ENCODE measurements at regions not wholly inside any gene's neighbourhood (a gene's known extent, or its start where the extent isn't known, plus 50 kb on each side); places are given as distances from the start of the nearest gene placed in this dataset.

- no TSS peak for BruUV-seq (replicated peaks)
- CTCF ChIA-PET = no interaction called here
- Mint-ChIP-seq H3K9me3 (ENCODE audit: unreplicated experiment) (no peaks in the 10 kb centered on the region), H3K27me3 (ENCODE audit: insufficient read depth, unreplicated experiment) (no peaks in the 10 kb centered on the region), H3K4me1 (ENCODE audit: low read depth, unreplicated experiment) (peaks cover 15% of the 10 kb centered on the region), H3K4me3 (ENCODE audit: unreplicated experiment) (no peak overlapping the region), H3K27ac (ENCODE audit: unreplicated experiment) (no peak overlapping the region), H3K36me3 (ENCODE audit: insufficient read depth, unreplicated experiment) (no peaks in the 10 kb centered on the region)
- H3K9me3 ChIP-seq = no peaks in the 10 kb centered on the region
- no peak for DNase-seq
- TF ChIP-seq CTCF (IDR thresholded peaks at IDR 0.05; ENCODE audit: insufficient read depth in 1 of 2, low read depth in 1 of 2, low read length in 1 of 2, severe bottlenecking in 1 of 2, unreplicated experiment in 1 of 2) = no peak
- no peaks in the 10 kb centered on the region for H3K27me3 ChIP-seq (replicated peaks; ENCODE audit: control insufficient read depth, insufficient read depth, low read length)
- intact Hi-C loops (cut with micrococcal nuclease; ENCODE audit: unreplicated experiment) = no loop called here
- H3K4me3 ChIP-seq (ENCODE audit: low read depth, low read length) = no peak overlapping the region
- no peaks in the 10 kb centered on the region for H3K36me3 ChIP-seq (ENCODE audit: control insufficient read depth, insufficient read depth, low read length)
- H3K4me1 ChIP-seq = no peaks in the 10 kb centered on the region
- POLR2A ChIA-PET = no interaction called here
These were observed 77.2 kb downstream of the LINC00237 start for GRCh38 chr20:21028921-21029320.

GRCh38 chr20:21028436-21028835, 77.7 kb downstream of the LINC00237 start:
- no TSS peak for BruUV-seq (replicated peaks)
- POLR2A ChIA-PET = interaction anchor here (0.7 kb wide), 1 partner anchor 1070 kb away, joined by 7 read pairs; no protein-coding TSS in a partner anchor

GRCh38 chr20:21027569-21027968, 78.6 kb downstream of the LINC00237 start:
- peak; percentile 27 to 33 for TF ChIP-seq CTCF (IDR thresholded peaks at IDR 0.05; ENCODE audit: insufficient read depth in 1 of 2, low read depth in 1 of 2, low read length in 1 of 2, severe bottlenecking in 1 of 2, unreplicated experiment in 1 of 2)

More at GRCh38 chr20:21028436-21028835, 77.7 kb downstream of the LINC00237 start:
- no peaks in the 10 kb centered on the region for H3K36me3 ChIP-seq (ENCODE audit: control insufficient read depth, insufficient read depth, low read length)
- Mint-ChIP-seq H3K27ac (ENCODE audit: unreplicated experiment) (no peak overlapping the region), H3K27me3 (ENCODE audit: insufficient read depth, unreplicated experiment) (no peaks in the 10 kb centered on the region), H3K9me3 (ENCODE audit: unreplicated experiment) (no peaks in the 10 kb centered on the region), H3K4me1 (ENCODE audit: low read depth, unreplicated experiment) (peaks cover 15% of the 10 kb centered on the region), H3K36me3 (ENCODE audit: insufficient read depth, unreplicated experiment) (no peaks in the 10 kb centered on the region), H3K4me3 (ENCODE audit: unreplicated experiment) (no peak overlapping the region)
- CTCF ChIA-PET = no interaction called here
- intact Hi-C loops (cut with micrococcal nuclease; ENCODE audit: unreplicated experiment) = no loop called here
- H3K4me3 ChIP-seq (ENCODE audit: low read depth, low read length) = no peak overlapping the region
- no peaks in the 10 kb centered on the region for H3K27me3 ChIP-seq (replicated peaks; ENCODE audit: control insufficient read depth, insufficient read depth, low read length)
- DNase-seq = no peak
- no peaks in the 10 kb centered on the region for H3K4me1 ChIP-seq
- no peaks in the 10 kb centered on the region for H3K9me3 ChIP-seq
- TF ChIP-seq CTCF (IDR thresholded peaks at IDR 0.05; ENCODE audit: insufficient read depth in 1 of 2, low read depth in 1 of 2, low read length in 1 of 2, severe bottlenecking in 1 of 2, unreplicated experiment in 1 of 2) = no peak

More at GRCh38 chr20:21027569-21027968, 78.6 kb downstream of the LINC00237 start:
- CTCF ChIA-PET = no interaction called here
- no peaks in the 10 kb centered on the region for H3K4me1 ChIP-seq
- POLR2A ChIA-PET = no interaction called here
- no peaks in the 10 kb centered on the region for H3K27me3 ChIP-seq (replicated peaks; ENCODE audit: control insufficient read depth, insufficient read depth, low read length)
- no peaks in the 10 kb centered on the region for H3K27me3 Mint-ChIP-seq (ENCODE audit: insufficient read depth, unreplicated experiment)
- DNase-seq = peak; percentile 53 to 54
- H3K27ac Mint-ChIP-seq (ENCODE audit: unreplicated experiment) = no peak overlapping the region
- no TSS peak for BruUV-seq (replicated peaks)
- H3K4me3 Mint-ChIP-seq (ENCODE audit: unreplicated experiment) = no peak overlapping the region
- H3K9me3 ChIP-seq = no peaks in the 10 kb centered on the region
- no peaks in the 10 kb centered on the region for H3K36me3 Mint-ChIP-seq (ENCODE audit: insufficient read depth, unreplicated experiment)
- H3K36me3 ChIP-seq (ENCODE audit: control insufficient read depth, insufficient read depth, low read length) = no peaks in the 10 kb centered on the region
- H3K4me3 ChIP-seq (ENCODE audit: low read depth, low read length) = no peak overlapping the region
- H3K9me3 Mint-ChIP-seq (ENCODE audit: unreplicated experiment) = no peaks in the 10 kb centered on the region
- intact Hi-C loops (cut with micrococcal nuclease; ENCODE audit: unreplicated experiment) = loop anchor here (2.0 kb wide), 1 partner anchor 73 kb away; no protein-coding TSS in a partner anchor
- peaks cover 15% of the 10 kb centered on the region for H3K4me1 Mint-ChIP-seq (ENCODE audit: low read depth, unreplicated experiment)
